ENCODE measurements at regions not wholly inside any gene's neighbourhood (a gene's known extent, or its start where the extent isn't known, plus 50 kb on each side); places are given as distances from the start of the nearest gene placed in this dataset.

DNA sequence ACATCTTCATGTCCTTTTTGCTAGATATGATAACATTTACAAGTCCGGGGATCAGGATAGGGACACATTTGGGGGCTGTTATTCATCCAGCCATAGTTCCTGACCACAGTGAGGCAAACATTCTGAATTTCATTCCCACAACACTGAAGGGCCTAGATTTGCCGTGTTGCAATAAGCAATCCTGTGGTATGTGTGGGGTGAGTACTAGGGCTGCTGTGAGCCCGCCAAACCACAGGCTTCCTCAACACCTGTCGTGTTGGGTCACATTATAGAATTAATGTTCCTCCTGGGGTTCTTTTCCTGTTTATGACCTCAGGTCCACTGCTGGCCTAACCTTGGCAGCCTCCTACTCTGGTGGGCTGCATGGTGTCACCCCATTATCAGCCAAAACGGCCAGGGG lies 119.2 kb downstream of the TBC1D30 start:
- Histone ChIP-seq H3K27me3 (ENCODE audit: insufficient read depth in 3 of 3, low read length in 2 of 3) (no peaks in the 10 kb centered on the region), H3K4me1 (no peaks in the 10 kb centered on the region), H3K4me3 (no peak overlapping the region), H3K27ac (no peak overlapping the region), H3K36me3 (ENCODE audit: insufficient read depth in 1 of 2, low read depth in 1 of 2) (no peaks in the 10 kb centered on the region), H3K9me3 (no peaks in the 10 kb centered on the region)
- peak in 1 of 4 donors; percentile 30 for ATAC-seq
- WGBS, 3 donors = 51 to 58% (median 56%) methylated on average over 5 of the region's 5 CpGs
- intact Hi-C loops (cut with DNase I) = no loop called here
- TF ChIP-seq, protein P1, sequence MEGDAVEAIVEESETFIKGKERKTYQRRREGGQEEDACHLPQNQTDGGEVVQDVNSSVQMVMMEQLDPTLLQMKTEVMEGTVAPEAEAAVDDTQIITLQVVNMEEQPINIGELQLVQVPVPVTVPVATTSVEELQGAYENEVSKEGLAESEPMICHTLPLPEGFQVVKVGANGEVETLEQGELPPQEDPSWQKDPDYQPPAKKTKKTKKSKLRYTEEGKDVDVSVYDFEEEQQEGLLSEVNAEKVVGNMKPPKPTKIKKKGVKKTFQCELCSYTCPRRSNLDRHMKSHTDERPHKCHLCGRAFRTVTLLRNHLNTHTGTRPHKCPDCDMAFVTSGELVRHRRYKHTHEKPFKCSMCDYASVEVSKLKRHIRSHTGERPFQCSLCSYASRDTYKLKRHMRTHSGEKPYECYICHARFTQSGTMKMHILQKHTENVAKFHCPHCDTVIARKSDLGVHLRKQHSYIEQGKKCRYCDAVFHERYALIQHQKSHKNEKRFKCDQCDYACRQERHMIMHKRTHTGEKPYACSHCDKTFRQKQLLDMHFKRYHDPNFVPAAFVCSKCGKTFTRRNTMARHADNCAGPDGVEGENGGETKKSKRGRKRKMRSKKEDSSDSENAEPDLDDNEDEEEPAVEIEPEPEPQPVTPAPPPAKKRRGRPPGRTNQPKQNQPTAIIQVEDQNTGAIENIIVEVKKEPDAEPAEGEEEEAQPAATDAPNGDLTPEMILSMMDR (IDR thresholded peaks at IDR 0.05) = no peak
- no peak for DNase-seq

DNA sequence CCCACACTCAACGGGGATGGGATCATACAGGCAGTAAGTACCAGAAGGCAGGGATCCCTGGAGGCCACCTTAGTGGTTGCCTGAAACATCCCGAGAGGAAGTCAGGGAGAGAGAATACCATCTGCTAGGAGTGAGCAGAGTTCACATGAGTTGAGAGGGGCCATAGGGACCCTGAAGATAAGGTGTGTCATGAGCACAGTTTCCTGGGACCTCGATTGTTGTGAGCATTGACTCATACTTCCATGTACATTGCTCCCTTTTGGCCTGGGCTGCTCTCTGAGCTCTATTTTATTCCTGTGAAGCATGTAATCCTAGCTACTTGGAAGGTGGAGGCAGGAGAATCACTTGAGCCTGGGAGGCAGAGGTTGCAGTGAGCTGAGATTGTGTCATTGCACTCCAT lies 120.5 kb downstream of the TBC1D30 start:
- no peak for ATAC-seq
- 75 to 80% (median 79%) methylated on average over 3 of the region's 3 CpGs for WGBS, 3 donors

DNA sequence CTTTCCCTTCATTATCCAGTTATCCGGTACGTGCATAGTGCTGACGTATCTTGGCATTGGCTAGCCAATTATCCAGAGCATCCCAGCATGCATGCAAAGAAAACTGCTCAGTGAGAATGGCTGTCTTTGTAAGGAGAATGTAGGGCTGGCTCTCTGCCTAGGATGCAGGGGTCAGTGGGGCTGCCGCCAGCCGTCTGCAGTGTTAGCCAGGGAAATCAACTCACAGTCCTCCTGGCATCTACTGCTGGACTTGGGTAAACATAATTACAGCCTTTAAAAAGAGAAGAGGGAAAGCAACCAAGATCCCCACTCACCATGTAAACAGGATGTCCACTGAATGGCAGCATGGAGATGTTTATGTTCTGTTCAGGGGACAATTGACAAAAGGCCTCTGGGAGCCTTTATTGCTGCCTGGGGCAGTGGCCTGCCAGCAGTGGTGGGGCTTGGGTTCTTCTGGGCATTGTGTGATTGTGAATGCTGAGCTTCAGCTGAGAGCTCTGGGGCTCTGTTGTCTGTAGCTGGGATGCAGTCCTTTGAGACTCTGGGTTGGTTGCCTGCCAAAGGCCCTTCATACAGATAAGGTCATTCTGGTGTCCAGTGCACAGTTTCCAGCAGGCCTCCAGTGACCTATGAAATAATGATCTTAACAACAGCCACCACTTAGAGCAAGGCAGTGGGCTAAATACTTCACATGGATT lies 121.8 kb downstream of the TBC1D30 start:
- H3K4me1 ChIP-seq = no peaks in the 10 kb centered on the region
- intact Hi-C loops (cut with DNase I) = no loop called here
- ATAC-seq = no peak
- H3K27ac ChIP-seq = peak overlapping the region; percentile 9
- WGBS, 3 donors = 7 to 16% (median 14%) methylated on average over 5 of the region's 5 CpGs
- H3K9me3 ChIP-seq = no peaks in the 10 kb centered on the region
- no peaks in the 10 kb centered on the region for H3K36me3 ChIP-seq (ENCODE audit: insufficient read depth in 1 of 2, low read depth in 1 of 2)
- H3K4me3 ChIP-seq = no peak overlapping the region
- DNase-seq = no peak
- H3K27me3 ChIP-seq (ENCODE audit: insufficient read depth in 3 of 3, low read length in 2 of 3) = no peaks in the 10 kb centered on the region
- TF ChIP-seq, protein P1 (IDR thresholded peaks at IDR 0.05) = no peak

More for the DNA sequence above, 120.5 kb downstream of the TBC1D30 start:
- Histone ChIP-seq H3K4me3 (no peak overlapping the region), H3K9me3 (no peaks in the 10 kb centered on the region), H3K36me3 (ENCODE audit: insufficient read depth in 1 of 2, low read depth in 1 of 2) (no peaks in the 10 kb centered on the region), H3K4me1 (no peaks in the 10 kb centered on the region), H3K27me3 (ENCODE audit: insufficient read depth in 3 of 3, low read length in 2 of 3) (no peaks in the 10 kb centered on the region), H3K27ac (no peak overlapping the region)
- intact Hi-C loops (cut with DNase I) = no loop called here
- no peak for DNase-seq
- TF ChIP-seq, protein P1 (IDR thresholded peaks at IDR 0.05) = no peak

DNA sequence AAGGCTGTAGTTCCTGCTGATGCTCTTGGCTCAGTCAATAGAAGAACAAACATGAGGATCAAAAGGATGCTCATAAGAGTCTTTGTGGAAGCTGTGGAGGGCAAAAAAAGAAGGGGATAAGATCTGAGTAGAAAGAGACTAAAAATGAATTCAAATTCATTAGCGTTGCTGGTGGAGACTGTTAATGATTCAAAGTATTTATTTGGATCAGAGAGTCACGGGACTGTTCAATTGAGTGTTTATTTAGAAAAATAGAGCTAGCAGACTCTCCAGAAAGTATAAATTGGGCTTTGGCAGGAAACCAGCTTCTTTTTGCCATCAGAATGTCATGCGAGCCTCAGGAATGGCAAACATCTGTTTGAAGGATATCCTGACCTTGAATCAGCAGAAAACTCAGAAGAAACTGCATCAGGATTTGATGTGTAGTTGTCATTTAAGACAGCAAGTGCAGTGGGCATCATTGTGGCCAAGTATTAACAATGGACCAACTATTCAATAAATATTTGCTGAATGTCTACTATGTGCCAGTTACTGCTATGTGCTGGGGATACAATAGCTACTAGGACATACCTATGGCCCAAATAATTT lies 126.4 kb downstream of the TBC1D30 start:
- DNase-seq (no peak), ATAC-seq (no peak)
- WGBS, 3 donors = 10 to 13% (median 11%) methylated on average over 3 of the region's 3 CpGs
- H3K9me3 ChIP-seq = no peaks in the 10 kb centered on the region
- no peaks in the 10 kb centered on the region for H3K36me3 ChIP-seq (ENCODE audit: insufficient read depth in 1 of 2, low read depth in 1 of 2)
- intact Hi-C loops (cut with DNase I) = no loop called here
- no peak overlapping the region for H3K4me3 ChIP-seq
- TF ChIP-seq, protein P1 (IDR thresholded peaks at IDR 0.05) = no peak
- no peak overlapping the region for H3K27ac ChIP-seq
- no peaks in the 10 kb centered on the region for H3K4me1 ChIP-seq
- H3K27me3 ChIP-seq (ENCODE audit: insufficient read depth in 3 of 3, low read length in 2 of 3) = peaks cover 0 to 3% (median 0%) of the 10 kb centered on the region in 3 donors

Measured in psoas muscle (tissue), 7 donors.